ENCODE measurements at regions not wholly inside any gene's neighbourhood (a gene's known extent, or its start where the extent isn't known, plus 50 kb on each side); places are given as distances from the start of the nearest gene placed in this dataset.

DNA sequence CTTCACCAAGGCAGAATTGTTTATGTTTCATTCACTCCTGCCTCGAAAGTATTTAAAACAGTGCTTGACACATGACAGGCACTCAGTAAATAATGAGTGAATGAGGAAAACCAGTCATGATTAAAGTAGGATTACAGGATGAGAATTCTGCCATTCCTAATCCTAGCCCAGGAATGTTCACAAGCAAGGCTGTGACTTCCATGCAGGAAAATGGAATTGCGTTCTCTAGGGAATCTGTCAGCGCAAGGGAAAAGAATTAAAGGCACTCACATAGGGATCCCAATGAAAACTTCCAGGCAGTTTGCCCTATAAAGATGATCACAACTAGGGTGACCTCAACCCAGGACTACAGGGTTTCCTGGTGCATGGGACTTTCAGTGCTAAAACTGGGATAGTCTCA is 143.4 kb downstream of the CYSLTR2 start:
- CTCF ChIA-PET (ENCODE audit: partially characterized antibody): no interaction called here
- Histone ChIP-seq H4K8ac (ENCODE audit: extremely low read depth, insufficient read depth, low read length) (no peak overlapping the region), H3K4me1 (replicated peaks in 1 of 4; ENCODE audit: control insufficient read depth in 3 of 4, insufficient read depth in 4 of 4, low read length in 3 of 4) (no peaks in the 10 kb centered on the region), H3K14ac (ENCODE audit: insufficient read length) (no peak overlapping the region), H2BK5ac (ENCODE audit: low read depth, low read length) (no peak overlapping the region), H3K23me2 (ENCODE audit: low read depth, low read length) (no peaks in the 10 kb centered on the region), H4K20me1 (replicated peaks in 1 of 2; ENCODE audit: control insufficient read depth in 1 of 2, insufficient read depth in 2 of 2, low read length in 2 of 2) (no peaks in the 10 kb centered on the region), H3K9me3 (ENCODE audit: insufficient read depth in 2 of 2, low read depth in 1 of 2, low read length in 1 of 2) (no peaks in the 10 kb centered on the region), H3K4ac (replicated peaks; ENCODE audit: insufficient read length, low read depth, low read length) (no peak overlapping the region), H2BK12ac (ENCODE audit: low read depth, low read length) (no peak overlapping the region), H3K79me2 (ENCODE audit: control insufficient read depth in 1 of 2, insufficient read depth in 2 of 2, low read length in 2 of 2) (no peaks in the 10 kb centered on the region), H4K91ac (replicated peaks; ENCODE audit: insufficient read length, low read length) (no peak overlapping the region), H3K4me3 (ENCODE audit: extremely low read depth in 1 of 4, insufficient read depth in 2 of 4, low read depth in 3 of 4, low read length in 4 of 4) (no peak overlapping the region), H2AK5ac (ENCODE audit: low read depth, low read length) (no peak overlapping the region), H2BK15ac (ENCODE audit: low read length) (no peak overlapping the region), H3K79me1 (ENCODE audit: low read depth, low read length) (no peaks in the 10 kb centered on the region), H3K18ac (ENCODE audit: extremely low read depth, low read length) (no peak overlapping the region), H3K9ac (replicated peaks in 1 of 4; ENCODE audit: extremely low read depth in 1 of 4, low read depth in 3 of 4, low read length in 3 of 4) (no peak overlapping the region), H2AFZ (ENCODE audit: low read length) (no peak overlapping the region), H3K36me3 (ENCODE audit: control insufficient read depth in 2 of 4, insufficient read depth in 4 of 4, low read length in 3 of 4) (no peaks in the 10 kb centered on the region), H3K27me3 (replicated peaks in 1 of 4; ENCODE audit: control insufficient read depth in 3 of 4, extremely low read depth in 1 of 4, insufficient read depth in 3 of 4, low read length in 3 of 4) (no peaks in the 10 kb centered on the region), H2BK20ac (ENCODE audit: low read length) (no peak overlapping the region), H4K5ac (ENCODE audit: insufficient read length, low read depth, low read length) (no peak overlapping the region), H2BK120ac (replicated peaks; ENCODE audit: low read depth, low read length) (no peak overlapping the region), H3K4me2 (ENCODE audit: insufficient read depth in 1 of 2, low read depth in 2 of 2, low read length in 2 of 2) (no peak overlapping the region), H3K56ac (replicated peaks; ENCODE audit: insufficient read length, low read depth, low read length) (no peak overlapping the region), H3K27ac (ENCODE audit: low read depth, low read length) (no peak overlapping the region), H3K23ac (ENCODE audit: insufficient read length) (no peak overlapping the region)
- WGBS, 2 experiments (ENCODE audit: extremely low coverage in 1 of 2, insufficient coverage in 1 of 2, insufficient read length in 1 of 2, insufficient replicate concordance in 2 of 2, low coverage in 1 of 2, low lambda C conversion rate in 2 of 2, missing lambda C conversion rate in 1 of 2): 56% methylated on average over 3 of the region's 3 CpGs; no CpG with 5 or more reads in 1 of the 2 experiments
- FAIRE-seq (no peak), DNase-seq (ENCODE audit: low read depth in 1 of 2, low spot score in 2 of 2) (no peak)
- TF ChIP-seq MAFK (IDR thresholded peaks at IDR 0.05; ENCODE audit: low read depth, low read length) (no peak), TAF7 (optimal IDR thresholded peaks at IDR 0.05; ENCODE audit: borderline replicate concordance, low read depth, low read length) (no peak), KDM1A (IDR thresholded peaks at IDR 0.05; ENCODE audit: borderline replicate concordance, low read length) (no peak), EGR1 (IDR thresholded peaks at IDR 0.05; ENCODE audit: borderline replicate concordance, low read depth, low read length) (no peak), CTBP2 (IDR thresholded peaks at IDR 0.05; ENCODE audit: borderline replicate concordance, insufficient read depth, insufficient read length, low read length) (no peak), HDAC2 (IDR thresholded peaks at IDR 0.05; ENCODE audit: borderline replicate concordance in 1 of 2, low read depth in 2 of 2, low read length in 2 of 2) (no peak)
- TF ChIP-seq, protein P1, sequence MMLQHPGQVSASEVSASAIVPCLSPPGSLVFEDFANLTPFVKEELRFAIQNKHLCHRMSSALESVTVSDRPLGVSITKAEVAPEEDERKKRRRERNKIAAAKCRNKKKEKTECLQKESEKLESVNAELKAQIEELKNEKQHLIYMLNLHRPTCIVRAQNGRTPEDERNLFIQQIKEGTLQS (IDR thresholded peaks at IDR 0.05; ENCODE audit: insufficient read depth, low read depth, low read length): no peak
- POLR2A ChIA-PET (ENCODE audit: partially characterized antibody): no interaction called here
